LNCaP clone FGC (cell line): ENCODE measurements at regions not wholly inside any gene's neighbourhood (a gene's known extent, or its start where the extent isn't known, plus 50 kb on each side); places are given as distances from the start of the nearest gene placed in this dataset.

Experiments used
- DNase-seq: peaks from one replicate; pipeline ENCODE4 v3.0.0-alpha.2; 2011; ENCODE audit warnings: low read depth
- H3K4me3 ChIP-seq: 2 replicates; pipeline ENCODE4 v1.5.1; 2011; ENCODE audit warnings: mild to moderate bottlenecking, low read depth, low read length, control low read depth
- TF ChIP-seq, protein P1 (sequence below): IDR thresholded peaks from 2 replicates; pipeline ENCODE4 v1.5.1; 2012; ENCODE audit warnings: mild to moderate bottlenecking; ENCODE audit not compliant: control insufficient read depth, insufficient read depth; ENCODE audit errors: extremely low read depth

DNA sequence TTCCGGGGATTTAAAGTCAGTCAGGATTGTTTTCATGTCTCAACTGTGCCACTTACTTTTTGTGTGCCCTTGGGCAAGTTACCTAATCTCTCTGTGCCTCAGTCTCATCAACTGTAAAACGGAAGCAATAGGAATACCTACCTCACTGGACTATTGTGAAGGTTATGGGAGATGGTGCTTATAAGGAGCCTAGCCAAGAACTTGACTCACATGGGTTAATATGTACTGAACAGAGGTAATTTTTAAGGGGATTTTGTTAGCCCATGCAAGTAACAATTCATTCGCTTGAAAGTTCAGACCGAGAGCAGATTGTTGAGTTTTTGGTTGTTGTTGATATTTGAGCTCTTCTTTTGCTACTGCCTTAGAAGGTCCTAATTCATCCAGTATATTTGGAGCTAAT, 202.9 kb downstream of the ZNF365 start:
- H3K4me3 ChIP-seq, result no peak overlapping the region
- no peak for DNase-seq
- TF ChIP-seq, protein P1, sequence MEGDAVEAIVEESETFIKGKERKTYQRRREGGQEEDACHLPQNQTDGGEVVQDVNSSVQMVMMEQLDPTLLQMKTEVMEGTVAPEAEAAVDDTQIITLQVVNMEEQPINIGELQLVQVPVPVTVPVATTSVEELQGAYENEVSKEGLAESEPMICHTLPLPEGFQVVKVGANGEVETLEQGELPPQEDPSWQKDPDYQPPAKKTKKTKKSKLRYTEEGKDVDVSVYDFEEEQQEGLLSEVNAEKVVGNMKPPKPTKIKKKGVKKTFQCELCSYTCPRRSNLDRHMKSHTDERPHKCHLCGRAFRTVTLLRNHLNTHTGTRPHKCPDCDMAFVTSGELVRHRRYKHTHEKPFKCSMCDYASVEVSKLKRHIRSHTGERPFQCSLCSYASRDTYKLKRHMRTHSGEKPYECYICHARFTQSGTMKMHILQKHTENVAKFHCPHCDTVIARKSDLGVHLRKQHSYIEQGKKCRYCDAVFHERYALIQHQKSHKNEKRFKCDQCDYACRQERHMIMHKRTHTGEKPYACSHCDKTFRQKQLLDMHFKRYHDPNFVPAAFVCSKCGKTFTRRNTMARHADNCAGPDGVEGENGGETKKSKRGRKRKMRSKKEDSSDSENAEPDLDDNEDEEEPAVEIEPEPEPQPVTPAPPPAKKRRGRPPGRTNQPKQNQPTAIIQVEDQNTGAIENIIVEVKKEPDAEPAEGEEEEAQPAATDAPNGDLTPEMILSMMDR, result no peak

DNA sequence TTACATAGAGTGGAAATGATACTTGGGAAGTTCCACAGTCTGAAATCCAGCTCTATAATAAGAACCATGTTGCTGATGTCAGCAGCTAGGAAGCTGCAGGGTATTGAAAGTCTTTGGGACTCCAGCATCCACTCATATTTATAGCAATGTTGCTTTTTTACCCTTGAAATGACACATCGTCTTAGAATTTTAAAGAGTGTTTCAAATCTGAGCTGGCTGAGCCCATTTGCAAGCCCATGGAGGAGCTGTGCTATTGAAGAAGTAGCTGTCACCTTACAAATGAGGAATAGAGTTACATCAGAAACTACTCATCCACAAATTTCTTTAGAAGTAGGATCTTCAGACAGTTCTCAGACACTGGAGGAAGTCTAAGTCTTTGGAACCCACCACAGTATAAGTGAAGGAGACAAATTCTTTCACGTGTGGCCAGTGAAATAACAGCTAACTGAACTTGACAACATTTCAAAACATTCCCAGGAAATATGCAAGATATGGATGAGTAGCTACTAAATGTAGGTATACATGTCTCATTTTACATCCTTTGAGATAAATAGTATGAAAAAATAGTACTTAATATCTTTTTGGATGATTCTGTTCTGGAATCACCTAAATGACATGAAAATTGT, 203.6 kb downstream of the ZNF365 start:
- TF ChIP-seq, protein P1, result no peak
- no peak overlapping the region for H3K4me3 ChIP-seq
- no peak for DNase-seq

DNA sequence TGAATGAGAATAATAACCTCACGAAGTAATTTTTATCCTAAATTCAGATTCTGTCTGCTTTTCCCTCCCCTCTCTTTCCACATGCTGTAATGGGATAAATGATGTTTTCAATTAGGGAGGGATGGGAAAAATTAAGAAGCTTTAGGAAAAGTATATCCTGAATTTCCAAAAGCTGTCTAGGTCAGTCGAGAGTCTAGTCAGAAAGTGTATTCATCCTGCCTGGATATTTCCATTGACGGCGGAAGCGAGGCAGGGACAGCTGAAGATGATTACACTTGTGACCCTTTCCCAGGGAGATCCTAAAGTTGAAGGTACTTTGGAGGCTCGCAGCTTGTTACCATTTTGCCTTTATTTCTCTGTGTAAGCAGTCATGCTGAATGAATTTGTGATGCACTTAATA, 204.1 kb downstream of the ZNF365 start:
- TF ChIP-seq, protein P1, result no peak
- H3K4me3 ChIP-seq, result no peak overlapping the region
- no peak for DNase-seq

DNA sequence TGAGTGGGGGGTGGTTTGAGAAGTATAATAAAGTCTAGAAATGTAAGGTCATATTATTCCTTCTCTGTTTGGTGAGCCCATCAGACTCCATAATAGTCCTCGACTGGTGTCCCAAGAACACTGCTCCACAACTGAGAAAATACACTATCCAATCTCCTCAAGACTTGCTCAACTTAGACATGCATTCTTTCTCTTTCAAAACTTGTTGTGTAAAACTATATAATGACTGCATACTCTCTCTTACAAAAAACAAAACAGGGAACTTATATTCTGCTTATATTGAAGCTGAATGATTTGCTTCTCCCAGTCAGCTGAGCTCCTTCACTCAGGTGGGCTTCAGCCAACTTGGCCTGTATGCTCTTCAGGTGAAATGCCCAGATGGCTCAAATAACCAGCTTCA, 204.7 kb downstream of the ZNF365 start:
- TF ChIP-seq, protein P1, result no peak
- H3K4me3 ChIP-seq, result no peak overlapping the region
- DNase-seq, result no peak

DNA sequence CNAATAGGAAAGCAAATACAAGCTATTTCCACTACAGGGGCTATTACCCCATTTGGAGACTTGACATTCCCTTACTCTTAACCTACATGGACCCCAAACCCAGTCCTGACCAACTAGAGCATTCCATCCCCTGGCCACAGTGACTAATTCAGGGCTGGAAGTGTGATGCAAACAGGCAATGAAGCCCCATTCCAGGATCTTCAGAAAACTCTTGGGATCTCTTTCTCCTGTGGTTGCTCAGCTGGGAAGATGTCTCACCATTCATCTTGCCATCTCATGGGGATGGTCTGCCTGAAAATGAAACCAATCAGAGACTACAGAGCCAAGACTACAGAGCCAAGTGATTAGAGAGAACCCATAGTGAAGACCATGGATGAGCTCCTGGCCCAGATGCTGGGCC, 206.2 kb downstream of the ZNF365 start:
- H3K4me3 ChIP-seq, result no peak overlapping the region
- TF ChIP-seq, protein P1, result no peak
- DNase-seq, result no peak

DNA sequence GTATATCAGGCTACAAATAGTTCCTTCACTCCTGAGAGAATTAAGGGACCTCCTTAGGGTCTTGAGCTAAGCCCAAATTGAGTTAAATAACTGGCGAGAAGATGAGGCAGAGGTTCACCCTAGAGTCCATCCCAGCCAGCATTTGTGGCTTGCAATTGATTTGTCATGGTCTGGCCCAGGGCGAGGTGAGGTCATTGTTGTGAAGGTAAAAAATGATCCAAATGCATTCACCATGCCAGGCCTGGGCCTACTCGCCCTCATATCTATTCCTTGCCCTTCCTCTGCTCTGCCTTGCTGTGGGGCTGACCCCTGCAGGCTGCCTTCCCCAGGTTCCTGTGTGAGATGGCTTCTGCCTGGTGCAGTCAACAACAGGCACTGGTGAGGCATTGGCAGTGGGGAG, 207.2 kb downstream of the ZNF365 start:
- no peak overlapping the region for H3K4me3 ChIP-seq
- TF ChIP-seq, protein P1, result no peak
- no peak for DNase-seq

DNA sequence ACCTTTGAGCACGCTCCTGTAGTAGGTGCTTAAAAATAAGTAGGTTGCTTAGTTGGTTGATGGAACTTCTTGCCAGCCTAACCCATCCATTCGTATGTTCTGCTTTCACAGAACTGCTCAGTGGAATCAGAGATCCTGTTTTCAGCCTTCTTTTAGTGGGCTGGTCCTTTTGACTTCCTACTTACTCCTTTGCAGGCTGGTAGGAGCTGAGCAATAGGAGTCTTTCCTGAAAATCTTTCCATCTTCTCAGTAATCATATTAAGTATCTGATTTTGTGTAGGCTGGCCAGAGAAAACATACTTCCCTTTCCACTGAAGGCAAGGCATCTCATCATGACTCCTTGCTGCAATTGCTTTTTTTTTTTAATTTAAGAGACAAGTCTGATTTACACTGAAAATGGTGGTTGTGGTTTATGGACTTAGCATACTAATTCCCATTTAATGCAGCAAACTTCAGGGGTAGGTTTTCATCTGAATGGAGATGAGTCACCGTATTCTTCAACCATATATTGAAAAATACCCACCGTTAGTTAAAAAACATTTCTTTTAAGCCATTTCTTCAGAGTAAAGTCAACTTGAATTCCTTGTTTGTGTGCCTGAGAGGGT, 208.0 kb downstream of the ZNF365 start:
- no peak for DNase-seq
- TF ChIP-seq, protein P1, result no peak

More for the DNA sequence above, 208.0 kb downstream of the ZNF365 start:
- H3K4me3 ChIP-seq, result no peak overlapping the region
